ENCODE measurements at regions not wholly inside any gene's neighbourhood (a gene's known extent, or its start where the extent isn't known, plus 50 kb on each side); places are given as distances from the start of the nearest gene placed in this dataset.
A peak's percentile ranks its signal among the peaks of the same experiment; 100 is the strongest.

DNA sequence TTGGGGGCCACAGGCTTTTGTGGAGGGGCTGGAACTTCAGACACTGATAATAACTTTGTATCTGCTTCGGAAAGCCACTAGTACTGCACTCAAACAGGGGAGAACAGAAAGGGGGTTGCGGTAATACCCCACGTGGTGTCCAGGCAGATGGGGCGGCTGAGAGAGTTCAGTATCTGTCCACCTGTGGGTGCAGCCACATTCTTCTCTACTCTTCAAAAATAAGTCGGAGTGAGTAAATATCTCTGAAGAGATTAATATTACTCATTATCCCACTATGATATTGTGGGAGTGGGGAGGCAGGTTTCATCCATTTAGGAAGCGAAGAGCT is 102.1 kb upstream of the SSBP2 start:
- H3K27me3 ChIP-seq (ENCODE audit: control insufficient read depth in 1 of 2, insufficient read depth in 2 of 2, low read length in 2 of 2) = no peaks in the 10 kb centered on the region
- peak overlapping the region in 1 of 2 donors; percentile 39 for H3K27ac ChIP-seq (ENCODE audit: low read depth in 1 of 2, low read length in 2 of 2)
- ChIA-PET POLR2A (interaction anchor here (0.7 to 7.5 kb wide), 4 partner anchors 14 to 315 kb away, joined by 3 to 383 read pairs (median 24); partner anchors contain the start of gene SSBP2), CTCF (no interaction called here)
- H3K9me3 ChIP-seq (ENCODE audit: control insufficient read depth in 1 of 2, insufficient read depth in 1 of 2, low read length in 2 of 2) = no peaks in the 10 kb centered on the region
- H3K4me1 ChIP-seq (ENCODE audit: insufficient read depth, low read length) = peaks cover 32% of the 10 kb centered on the region
- no peaks in the 10 kb centered on the region for H3K9me3 Mint-ChIP-seq
- DNase-seq (no peak), ATAC-seq (ENCODE audit: poor library complexity) (no peak)
- no peak overlapping the region for H3K4me3 ChIP-seq (ENCODE audit: low read length)
- peak overlapping the region; percentile 89 for H3K4me3 Mint-ChIP-seq
- H3K36me3 Mint-ChIP-seq (ENCODE audit: low read depth) = peaks cover 4% of the 10 kb centered on the region
- H3K4me1 Mint-ChIP-seq (ENCODE audit: low read depth) = peaks cover 60% of the 10 kb centered on the region
- H3K36me3 ChIP-seq (ENCODE audit: insufficient read depth, low read length) = no peaks in the 10 kb centered on the region
- no peaks in the 10 kb centered on the region for H3K27me3 Mint-ChIP-seq
- intact Hi-C loops (cut with DNase I, micrococcal nuclease) = loop anchor here (2.0 to 10.0 kb wide), 6 partner anchors 116 to 548 kb away; partner anchors contain the start of genes ATG10 (in 1 of the 2), RPS23 (in 1 of the 2) and ZCCHC9 (in 1 of the 2)
- TF ChIP-seq, protein P1, sequence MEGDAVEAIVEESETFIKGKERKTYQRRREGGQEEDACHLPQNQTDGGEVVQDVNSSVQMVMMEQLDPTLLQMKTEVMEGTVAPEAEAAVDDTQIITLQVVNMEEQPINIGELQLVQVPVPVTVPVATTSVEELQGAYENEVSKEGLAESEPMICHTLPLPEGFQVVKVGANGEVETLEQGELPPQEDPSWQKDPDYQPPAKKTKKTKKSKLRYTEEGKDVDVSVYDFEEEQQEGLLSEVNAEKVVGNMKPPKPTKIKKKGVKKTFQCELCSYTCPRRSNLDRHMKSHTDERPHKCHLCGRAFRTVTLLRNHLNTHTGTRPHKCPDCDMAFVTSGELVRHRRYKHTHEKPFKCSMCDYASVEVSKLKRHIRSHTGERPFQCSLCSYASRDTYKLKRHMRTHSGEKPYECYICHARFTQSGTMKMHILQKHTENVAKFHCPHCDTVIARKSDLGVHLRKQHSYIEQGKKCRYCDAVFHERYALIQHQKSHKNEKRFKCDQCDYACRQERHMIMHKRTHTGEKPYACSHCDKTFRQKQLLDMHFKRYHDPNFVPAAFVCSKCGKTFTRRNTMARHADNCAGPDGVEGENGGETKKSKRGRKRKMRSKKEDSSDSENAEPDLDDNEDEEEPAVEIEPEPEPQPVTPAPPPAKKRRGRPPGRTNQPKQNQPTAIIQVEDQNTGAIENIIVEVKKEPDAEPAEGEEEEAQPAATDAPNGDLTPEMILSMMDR (IDR thresholded peaks at IDR 0.05) = no peak
- peak overlapping the region; percentile 96 for H3K27ac Mint-ChIP-seq

DNA sequence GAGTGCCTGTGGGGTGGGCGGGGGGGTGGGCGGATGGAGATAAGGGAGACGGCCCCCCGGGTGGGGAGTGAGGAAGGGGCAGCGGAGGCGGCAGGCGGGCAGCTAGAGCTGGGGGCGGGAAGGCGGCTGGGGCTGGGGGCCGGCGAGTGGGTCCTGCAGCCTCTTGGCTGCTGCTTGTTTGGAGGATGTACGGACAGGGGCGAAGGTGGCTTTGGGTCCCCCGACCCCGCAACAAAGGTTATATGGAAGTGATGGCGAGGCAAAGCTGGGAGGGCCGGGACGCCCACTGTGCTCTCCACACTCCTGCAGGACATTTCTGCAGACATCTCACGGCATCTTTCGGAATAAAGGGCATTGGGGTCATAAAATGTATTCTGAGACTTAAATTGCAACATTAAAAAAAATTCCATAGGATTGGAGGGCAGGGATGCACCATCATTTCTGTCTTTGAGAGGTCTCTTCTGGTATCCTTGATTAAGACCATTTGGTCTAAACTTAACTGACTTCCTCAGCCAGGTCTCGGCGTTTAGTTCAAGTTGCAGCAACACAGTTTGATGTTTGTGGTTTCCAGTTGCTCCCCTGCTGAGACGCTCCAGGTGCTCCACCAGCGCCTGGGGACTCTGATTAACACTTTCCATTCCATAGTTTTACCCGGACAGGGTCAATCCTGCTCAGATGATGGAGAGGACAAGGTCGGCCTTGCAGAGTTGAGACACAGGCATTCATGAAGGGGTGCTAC is 101.6 kb upstream of the SSBP2 start:
- Histone ChIP-seq H3K27ac (ENCODE audit: low read depth in 1 of 2, low read length in 2 of 2) (peak overlapping the region in 1 of 2 donors; percentile 39), H3K4me3 (ENCODE audit: low read length) (peak overlapping the region; percentile 65), H3K9me3 (ENCODE audit: control insufficient read depth in 1 of 2, insufficient read depth in 1 of 2, low read length in 2 of 2) (no peaks in the 10 kb centered on the region), H3K36me3 (ENCODE audit: insufficient read depth, low read length) (no peaks in the 10 kb centered on the region), H3K4me1 (ENCODE audit: insufficient read depth, low read length) (peaks cover 32% of the 10 kb centered on the region), H3K27me3 (ENCODE audit: control insufficient read depth in 1 of 2, insufficient read depth in 2 of 2, low read length in 2 of 2) (no peaks in the 10 kb centered on the region)
- H3K4me3 Mint-ChIP-seq = peak overlapping the region; percentile 89
- DNase-seq (peak in 8 of 14 experiments; percentile 7 to 54 (median 25)), ATAC-seq (ENCODE audit: poor library complexity) (peak; percentile 16)
- peaks cover 4% of the 10 kb centered on the region for H3K36me3 Mint-ChIP-seq (ENCODE audit: low read depth)
- TF ChIP-seq, protein P1 (IDR thresholded peaks at IDR 0.05) = no peak
- intact Hi-C loops (cut with DNase I, micrococcal nuclease) = loop anchor here (2.0 to 10.0 kb wide), 6 partner anchors 116 to 548 kb away; partner anchors contain the start of genes ATG10 (in 1 of the 2), RPS23 (in 1 of the 2) and ZCCHC9 (in 1 of the 2)
- no peaks in the 10 kb centered on the region for H3K9me3 Mint-ChIP-seq
- CTCF ChIA-PET = interaction anchor here (1.0 to 2.7 kb wide), 3 partner anchors 14 to 102 kb away, joined by 5 to 16 read pairs (median 11); partner anchors contain the start of gene SSBP2
- POLR2A ChIA-PET = interaction anchor here (0.6 to 7.5 kb wide), 32 partner anchors 10 to 553 kb away, joined by 3 to 383 read pairs (median 4); partner anchors contain the start of genes ATG10, RPS23 and SSBP2
- no peaks in the 10 kb centered on the region for H3K27me3 Mint-ChIP-seq
- peaks cover 60% of the 10 kb centered on the region for H3K4me1 Mint-ChIP-seq (ENCODE audit: low read depth)
- peak overlapping the region; percentile 96 for H3K27ac Mint-ChIP-seq

DNA sequence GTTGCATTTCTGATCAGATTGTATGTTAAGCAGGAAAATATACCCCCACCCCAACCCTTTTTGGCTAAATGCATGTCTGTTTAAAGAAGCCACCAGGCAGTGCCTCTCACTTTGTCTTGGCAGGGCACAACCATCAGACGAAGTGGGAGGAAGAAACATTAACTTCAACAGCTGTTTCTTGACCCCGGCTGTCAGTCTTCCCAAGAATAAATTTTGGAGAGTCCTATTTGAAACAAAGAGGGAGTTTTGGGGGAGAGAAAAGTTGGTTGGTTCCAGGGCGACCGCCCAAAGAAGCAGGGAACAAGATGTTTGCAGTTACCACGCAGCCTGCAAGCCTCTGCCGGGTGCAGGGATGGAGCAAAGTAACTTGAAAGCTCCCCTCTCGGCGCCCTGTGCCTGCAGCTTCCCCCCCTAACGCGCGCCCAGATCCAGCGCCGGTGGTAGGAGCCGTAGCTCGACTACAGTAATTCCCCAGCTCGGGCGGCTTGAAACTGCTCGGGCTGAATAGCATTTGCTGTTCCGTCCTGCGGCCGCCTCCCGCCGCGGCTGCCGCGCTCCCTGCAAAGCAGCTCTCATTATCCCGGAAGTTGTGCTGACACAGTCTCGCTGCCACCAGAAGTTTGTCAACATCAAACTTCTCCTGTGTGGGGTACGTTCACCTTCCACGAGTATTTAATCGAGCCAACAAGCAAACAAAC is 100.7 kb upstream of the SSBP2 start:
- H3K27ac ChIP-seq (ENCODE audit: low read depth in 1 of 2, low read length in 2 of 2) = peak overlapping the region; percentile 51 to 66
- Mint-ChIP-seq H3K36me3 (ENCODE audit: low read depth) (peaks cover 4% of the 10 kb centered on the region), H3K27me3 (no peaks in the 10 kb centered on the region), H3K4me1 (ENCODE audit: low read depth) (peaks cover 56% of the 10 kb centered on the region), H3K27ac (peak overlapping the region; percentile 96), H3K4me3 (peak overlapping the region; percentile 97), H3K9me3 (no peaks in the 10 kb centered on the region)
- POLR2A ChIA-PET = interaction anchor here (0.6 to 7.5 kb wide), 35 partner anchors 10 to 552 kb away, joined by 3 to 383 read pairs (median 4); partner anchors contain the start of genes ATG10, RPS23 and SSBP2
- peak overlapping the region; percentile 65 for H3K4me3 ChIP-seq (ENCODE audit: low read length)
- peaks cover 32% of the 10 kb centered on the region for H3K4me1 ChIP-seq (ENCODE audit: insufficient read depth, low read length)
- H3K9me3 ChIP-seq (ENCODE audit: control insufficient read depth in 1 of 2, insufficient read depth in 1 of 2, low read length in 2 of 2) = no peaks in the 10 kb centered on the region
- H3K27me3 ChIP-seq (ENCODE audit: control insufficient read depth in 1 of 2, insufficient read depth in 2 of 2, low read length in 2 of 2) = no peaks in the 10 kb centered on the region
- CTCF ChIA-PET = interaction anchor here (0.9 to 2.7 kb wide), 4 partner anchors 13 to 426 kb away, joined by 3 to 16 read pairs (median 8); partner anchors contain the start of gene SSBP2
- ATAC-seq (ENCODE audit: poor library complexity) (peak; percentile 86), DNase-seq (peak; percentile 81 to 95 (median 90))
- intact Hi-C loops (cut with DNase I, micrococcal nuclease) = loop anchor here (1.0 to 10.0 kb wide), 8 partner anchors 100 to 547 kb away; partner anchors contain the start of genes SSBP2 (in 2 of the 2), ATG10 (in 1 of the 2), RPS23 (in 1 of the 2) and ZCCHC9 (in 1 of the 2)
- TF ChIP-seq, protein P1 (IDR thresholded peaks at IDR 0.05) = no peak
- H3K36me3 ChIP-seq (ENCODE audit: insufficient read depth, low read length) = no peaks in the 10 kb centered on the region

Data from CD4-positive, alpha-beta T cell (primary cell).